ENCODE measurements at regions not wholly inside any gene's neighbourhood (a gene's known extent, or its start where the extent isn't known, plus 50 kb on each side); places are given as distances from the start of the nearest gene placed in this dataset.

- no peak for TF ChIP-seq ZBTB33 (IDR thresholded peaks at IDR 0.05)
- TF ChIP-seq SUPT20H (IDR thresholded peaks at IDR 0.05; ENCODE audit: borderline replicate concordance, control insufficient read depth, low read depth, low read length): no peak
These were observed 581.8 kb upstream of the WWC1 start (continued) for GRCh38 chr5:167709625-167710024.

GRCh38 chr5:167710444-167711073, 580.9 kb upstream of the WWC1 start:
- FAIRE-seq: no peak
- ChIA-PET RAD21 (ENCODE audit: unreplicated experiment) (interaction anchor here (1.5 kb wide), 1 partner anchor 12 kb away, joined by 3 read pairs; no protein-coding TSS in a partner anchor), CTCF (interaction anchor here (0.6 to 1.4 kb wide), 3 partner anchors 12 to 623 kb away, joined by 3 to 10 read pairs (median 6); no protein-coding TSS in a partner anchor), POLR2A (no interaction called here), SMC1A (ENCODE audit: uncharacterized antibody, unreplicated experiment) (interaction anchor here (1.1 kb wide), 1 partner anchor 56 kb away, joined by 3 read pairs; no protein-coding TSS in a partner anchor)
- Histone ChIP-seq H3K4me1 (ENCODE audit: control insufficient read depth, insufficient read depth, low read length) (peaks cover 3% of the 10 kb centered on the region; the same call in 1 of the 2 replicates), H3K4me3 (no peak overlapping the region), H3K79me2 (ENCODE audit: control insufficient read depth, insufficient read depth, low read length) (no peaks in the 10 kb centered on the region), H3K36me3 (ENCODE audit: control insufficient read depth in 2 of 2, insufficient read depth in 2 of 2, low read length in 1 of 2) (no peaks in the 10 kb centered on the region), H3K27ac (ENCODE audit: control insufficient read depth, insufficient read depth) (no peak overlapping the region), H3K9me3 (replicated peaks; ENCODE audit: control insufficient read depth, insufficient read depth, low read length) (no peaks in the 10 kb centered on the region), H3K9ac (ENCODE audit: control insufficient read depth, insufficient read depth, low read length) (no peak overlapping the region), H2AFZ (ENCODE audit: control insufficient read depth, low read depth, low read length) (peak overlapping the region; percentile 3; the same call in 1 of the 2 replicates), H4K20me1 (ENCODE audit: control insufficient read depth, insufficient read depth) (no peaks in the 10 kb centered on the region), H3K27me3 (replicated peaks in 1 of 2; ENCODE audit: control insufficient read depth in 2 of 2, insufficient read depth in 2 of 2, low read length in 1 of 2) (no peaks in the 10 kb centered on the region; a peak in 1 of 4 replicates), H3K4me2 (ENCODE audit: control insufficient read depth, insufficient read depth) (no peak overlapping the region)
- no peak for DNase-seq (ENCODE audit: low read depth, low spot score)
- WGBS (ENCODE audit: insufficient coverage, insufficient replicate concordance, low lambda C conversion rate, missing lambda C conversion rate): 2% methylated on average over 3 of the region's 3 CpGs
- no TSS peak for BruUV-seq (replicated peaks)
- intact Hi-C loops (cut with micrococcal nuclease; ENCODE audit: unreplicated experiment): no loop called here
- in situ Hi-C loops (cut with MboI): no loop called here
- ATAC-seq: no peak
- TF ChIP-seq NFYA (IDR thresholded peaks at IDR 0.05; ENCODE audit: borderline replicate concordance, low read depth, low read length) (no peak), USF2 (IDR thresholded peaks at IDR 0.05; ENCODE audit: borderline replicate concordance, low read depth, low read length) (no peak), MEF2B (IDR thresholded peaks at IDR 0.05; ENCODE audit: partially characterized antibody, poor library complexity, severe bottlenecking) (no peak), E4F1 (IDR thresholded peaks at IDR 0.05; ENCODE audit: borderline replicate concordance, partially characterized antibody) (no peak), RBBP5 (conservative IDR thresholded peaks at IDR 0.05) (no peak), SUZ12 (IDR thresholded peaks at IDR 0.05; ENCODE audit: unreplicated experiment) (no peak), KAT2A (conservative IDR thresholded peaks at IDR 0.05; ENCODE audit: control insufficient read depth, low read depth, low read length) (no peak), YBX1 (IDR thresholded peaks at IDR 0.05) (no peak)

Measured in GM12878 (cell line).